ENCODE measurements at regions not wholly inside any gene's neighbourhood (a gene's known extent, or its start where the extent isn't known, plus 50 kb on each side); places are given as distances from the start of the nearest gene placed in this dataset.
"Not testable (repeated sequence)": the region's sequence is repeated elsewhere in the genome, so short reads cannot be mapped to it uniquely, and the experiment has no call there.

GRCh38 chr3:106299300-106300098, 430.7 kb upstream of the CBLB start:
- Mint-ChIP-seq H3K27me3 (ENCODE audit: low read depth) (no peaks in the 10 kb centered on the region), H3K27ac (peak overlapping the region; percentile 40), H3K36me3 (ENCODE audit: low read depth) (no peaks in the 10 kb centered on the region), H3K4me1 (ENCODE audit: low read depth) (peaks cover 54% of the 10 kb centered on the region), H3K9me3 (no peaks in the 10 kb centered on the region), H3K4me3 (no peak overlapping the region)
- peak; percentile 46 for DNase-seq
- CTCF ChIA-PET: interaction anchor here (0.6 kb wide), 1 partner anchor 47 kb away, joined by 6 read pairs; no protein-coding TSS in a partner anchor
- intact Hi-C loops (cut with micrococcal nuclease): loop anchor here (1.0 to 5.0 kb wide), 2 partner anchors 9 to 82 kb away; no protein-coding TSS in a partner anchor

GRCh38 chr3:106302451-106303221, 433.8 kb upstream of the CBLB start:
- peak; percentile 55 for DNase-seq
- H3K4me1 Mint-ChIP-seq (ENCODE audit: low read depth): peaks cover 50% of the 10 kb centered on the region
- intact Hi-C loops (cut with micrococcal nuclease): loop anchor here (1.0 to 2.0 kb wide), 6 partner anchors 31 to 475 kb away; no protein-coding TSS in a partner anchor
- H3K9me3 Mint-ChIP-seq: no peaks in the 10 kb centered on the region
- H3K36me3 Mint-ChIP-seq (ENCODE audit: low read depth): no peaks in the 10 kb centered on the region
- no peaks in the 10 kb centered on the region for H3K27me3 Mint-ChIP-seq (ENCODE audit: low read depth)
- CTCF ChIA-PET: no interaction called here
- no peak overlapping the region for H3K4me3 Mint-ChIP-seq
- peak overlapping the region; percentile 9 for H3K27ac Mint-ChIP-seq

GRCh38 chr3:106303766-106304165, 435.0 kb upstream of the CBLB start:
- peaks cover 40% of the 10 kb centered on the region for H3K4me1 Mint-ChIP-seq (ENCODE audit: low read depth)
- no peak overlapping the region for H3K27ac Mint-ChIP-seq
- no peaks in the 10 kb centered on the region for H3K27me3 Mint-ChIP-seq (ENCODE audit: low read depth)
- H3K9me3 Mint-ChIP-seq: no peaks in the 10 kb centered on the region
- H3K36me3 Mint-ChIP-seq (ENCODE audit: low read depth): no peaks in the 10 kb centered on the region
- intact Hi-C loops (cut with micrococcal nuclease): loop anchor here (2.0 kb wide), 1 partner anchor 293 kb away; no protein-coding TSS in a partner anchor
- H3K4me3 Mint-ChIP-seq: no peak overlapping the region
- DNase-seq: no peak
- CTCF ChIA-PET: no interaction called here

DNA sequence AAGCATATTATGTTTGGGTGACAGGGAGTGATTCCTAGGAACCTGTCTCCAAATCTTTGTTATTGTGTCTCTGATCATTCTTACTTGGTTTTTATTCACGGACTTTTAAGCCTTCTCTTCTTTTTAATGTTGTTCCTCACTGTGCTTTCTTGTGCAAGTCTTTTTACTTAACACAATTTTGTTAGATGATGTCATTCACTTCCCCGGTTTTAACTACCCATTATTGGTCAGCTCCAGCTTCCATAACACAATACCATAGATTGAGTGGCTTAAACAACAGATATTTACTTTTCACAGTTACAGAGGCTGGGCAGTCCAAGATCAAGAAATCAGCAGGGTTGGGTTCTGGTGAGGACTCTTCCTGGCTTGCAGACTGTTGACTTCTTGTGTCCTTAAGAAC, 436.3 kb upstream of the CBLB start:
- H3K9me3 Mint-ChIP-seq: no peaks in the 10 kb centered on the region
- no peak overlapping the region for H3K27ac Mint-ChIP-seq
- H3K36me3 Mint-ChIP-seq (ENCODE audit: low read depth): no peaks in the 10 kb centered on the region
- no peaks in the 10 kb centered on the region for H3K27me3 Mint-ChIP-seq (ENCODE audit: low read depth)
- CTCF ChIA-PET: no interaction called here
- peaks cover 38% of the 10 kb centered on the region for H3K4me1 Mint-ChIP-seq (ENCODE audit: low read depth)
- no peak for DNase-seq
- intact Hi-C loops (cut with micrococcal nuclease): no loop called here
- no peak overlapping the region for H3K4me3 Mint-ChIP-seq

DNA sequence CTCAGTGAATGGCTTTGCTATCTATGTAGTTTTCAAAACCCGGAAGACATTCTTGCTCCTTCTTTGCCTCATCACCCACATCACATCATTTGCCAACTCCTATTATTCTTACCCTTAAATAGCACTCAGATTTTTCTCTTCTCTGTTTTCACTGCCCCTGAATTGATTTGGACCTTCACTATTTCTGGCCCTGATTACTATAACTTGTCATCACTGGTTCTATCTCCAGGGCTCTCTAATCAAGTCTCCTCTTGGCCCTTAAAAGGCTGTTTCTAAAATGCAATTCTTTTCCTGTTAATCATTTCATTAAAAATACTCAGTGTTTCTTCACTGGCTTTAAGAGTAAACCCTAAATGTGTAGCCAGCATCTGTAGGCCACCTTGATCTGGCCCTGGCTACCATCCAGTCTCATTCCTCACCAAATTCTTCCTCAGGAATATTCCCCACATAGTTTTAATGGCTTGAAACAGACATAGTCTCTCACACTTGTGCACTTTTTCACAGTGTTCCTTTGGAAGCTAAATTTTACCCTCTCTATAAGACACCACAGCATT, 437.1 kb upstream of the CBLB start:
- no peaks in the 10 kb centered on the region for H3K27me3 Mint-ChIP-seq (ENCODE audit: low read depth)
- H3K4me1 Mint-ChIP-seq (ENCODE audit: low read depth): peaks cover 35% of the 10 kb centered on the region
- intact Hi-C loops (cut with micrococcal nuclease): no loop called here
- no peaks in the 10 kb centered on the region for H3K9me3 Mint-ChIP-seq
- H3K27ac Mint-ChIP-seq: no peak overlapping the region
- no peak for DNase-seq
- CTCF ChIA-PET: no interaction called here
- H3K36me3 Mint-ChIP-seq (ENCODE audit: low read depth): no peaks in the 10 kb centered on the region
- H3K4me3 Mint-ChIP-seq: no peak overlapping the region

- Mint-ChIP-seq H3K36me3 (ENCODE audit: low read depth) (no peaks in the 10 kb centered on the region), H3K27me3 (ENCODE audit: low read depth) (no peaks in the 10 kb centered on the region), H3K27ac (no peak overlapping the region), H3K4me1 (ENCODE audit: low read depth) (peaks cover 8% of the 10 kb centered on the region), H3K4me3 (no peak overlapping the region), H3K9me3 (peaks cover 1% of the 10 kb centered on the region)
- DNase-seq: no peak
- CTCF ChIA-PET: no interaction called here
- intact Hi-C loops (cut with micrococcal nuclease): no loop called here
Observed at GRCh38 chr3:106309274-106309673, 440.5 kb upstream of the CBLB start.

DNA sequence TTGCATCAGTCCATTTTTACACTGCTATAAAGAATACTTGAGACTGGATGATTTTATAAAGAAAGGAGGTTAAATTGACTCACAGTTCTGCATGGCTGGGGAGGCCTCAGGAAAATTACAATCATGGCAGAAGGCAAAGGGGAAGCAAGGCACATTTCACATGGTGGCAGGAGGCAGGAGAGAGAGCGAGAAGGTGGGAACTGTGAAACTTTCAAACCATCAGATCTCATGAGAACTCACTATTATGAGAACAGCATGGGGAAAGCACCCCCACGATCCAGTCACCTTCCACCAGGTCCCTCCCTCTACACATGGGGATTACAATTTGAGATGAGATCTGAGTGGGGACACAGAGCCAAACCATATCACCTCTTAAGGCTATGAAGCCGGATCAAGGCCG, 441.0 kb upstream of the CBLB start:
- H3K4me1 Mint-ChIP-seq (ENCODE audit: low read depth); H3K36me3 Mint-ChIP-seq (ENCODE audit: low read depth); H3K27ac Mint-ChIP-seq; CTCF ChIA-PET; H3K27me3 Mint-ChIP-seq (ENCODE audit: low read depth); H3K4me3 Mint-ChIP-seq; H3K9me3 Mint-ChIP-seq; intact Hi-C loops (cut with micrococcal nuclease): not testable (repeated sequence)
- peak; percentile 27 for DNase-seq

- Mint-ChIP-seq H3K27ac (no peak overlapping the region), H3K4me1 (ENCODE audit: low read depth) (peaks cover 15% of the 10 kb centered on the region), H3K27me3 (ENCODE audit: low read depth) (no peaks in the 10 kb centered on the region), H3K9me3 (peaks cover 4% of the 10 kb centered on the region), H3K36me3 (ENCODE audit: low read depth) (no peaks in the 10 kb centered on the region), H3K4me3 (no peak overlapping the region)
- CTCF ChIA-PET: interaction anchor here (0.6 kb wide), 1 partner anchor 28 kb away, joined by 3 read pairs; no protein-coding TSS in a partner anchor
- intact Hi-C loops (cut with micrococcal nuclease): no loop called here
- no peak for DNase-seq
Observed at GRCh38 chr3:106317141-106318055, 448.6 kb upstream of the CBLB start.

- peaks cover 26% of the 10 kb centered on the region for H3K9me3 Mint-ChIP-seq
- H3K27me3 Mint-ChIP-seq (ENCODE audit: low read depth); CTCF ChIA-PET; intact Hi-C loops (cut with micrococcal nuclease); H3K4me3 Mint-ChIP-seq; DNase-seq; H3K27ac Mint-ChIP-seq: not testable (repeated sequence)
- peaks cover 13% of the 10 kb centered on the region for H3K36me3 Mint-ChIP-seq (ENCODE audit: low read depth)
- H3K4me1 Mint-ChIP-seq (ENCODE audit: low read depth): peaks cover 20% of the 10 kb centered on the region
Observed at GRCh38 chr3:106321438-106321837, 452.6 kb upstream of the CBLB start.

GRCh38 chr3:106323586-106323985, 454.8 kb upstream of the CBLB start:
- peaks cover 20% of the 10 kb centered on the region for H3K4me1 Mint-ChIP-seq (ENCODE audit: low read depth)
- CTCF ChIA-PET: interaction anchor here (1.8 kb wide), 1 partner anchor 286 kb away, joined by 4 read pairs; no protein-coding TSS in a partner anchor

DNA sequence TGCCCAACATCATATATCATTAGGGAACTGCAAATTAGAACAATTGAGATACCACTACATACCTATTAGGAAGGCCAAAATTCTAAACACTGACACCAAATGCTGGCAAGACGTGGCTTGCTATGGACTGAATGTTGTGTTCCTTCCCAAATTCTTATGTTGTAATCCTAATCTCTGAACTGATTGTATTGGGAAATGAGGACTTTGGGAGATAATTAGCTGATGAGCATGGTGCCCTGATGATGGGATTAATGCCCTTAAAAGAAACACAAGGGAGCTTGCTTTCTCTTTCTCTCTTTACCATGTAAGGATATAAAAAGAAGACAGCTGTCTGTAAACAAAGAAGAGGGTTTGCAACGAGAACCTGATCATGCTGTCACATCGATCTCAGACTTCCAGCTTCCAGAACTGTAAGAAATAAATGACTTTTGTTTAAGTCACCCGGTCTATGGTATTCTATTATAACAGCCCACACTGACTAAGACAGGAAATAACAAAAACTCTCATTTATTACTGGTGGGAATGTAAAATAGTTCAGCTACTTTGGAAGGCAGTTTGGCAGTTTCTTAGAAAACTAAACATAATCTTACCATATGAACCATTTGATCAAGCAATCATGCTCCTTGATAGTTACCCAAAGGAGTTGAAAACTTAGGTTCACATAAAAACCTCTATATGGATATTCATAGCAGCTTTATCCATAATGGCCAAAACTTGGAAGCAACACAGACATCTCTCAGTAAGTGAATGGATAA, 458.3 kb upstream of the CBLB start:
- DNase-seq: no peak
- Mint-ChIP-seq H3K27ac (no peak overlapping the region), H3K36me3 (ENCODE audit: low read depth) (peaks cover 13% of the 10 kb centered on the region), H3K27me3 (ENCODE audit: low read depth) (no peaks in the 10 kb centered on the region), H3K4me1 (ENCODE audit: low read depth) (peaks cover 34% of the 10 kb centered on the region), H3K4me3 (peak overlapping the region; percentile 19), H3K9me3 (peaks cover 26% of the 10 kb centered on the region)
- intact Hi-C loops (cut with micrococcal nuclease): no loop called here
- CTCF ChIA-PET: no interaction called here

More at GRCh38 chr3:106323586-106323985, 454.8 kb upstream of the CBLB start:
- DNase-seq: no peak
- H3K4me3 Mint-ChIP-seq: no peak overlapping the region
- no peaks in the 10 kb centered on the region for H3K27me3 Mint-ChIP-seq (ENCODE audit: low read depth)
- no peak overlapping the region for H3K27ac Mint-ChIP-seq
- peaks cover 13% of the 10 kb centered on the region for H3K36me3 Mint-ChIP-seq (ENCODE audit: low read depth)
- intact Hi-C loops (cut with micrococcal nuclease): no loop called here
- H3K9me3 Mint-ChIP-seq: peaks cover 26% of the 10 kb centered on the region
